Astrocyte (in vitro differentiated cells and primary cell): ENCODE measurements at regions not wholly inside any gene's neighbourhood (a gene's known extent, or its start where the extent isn't known, plus 50 kb on each side); places are given as distances from the start of the nearest gene placed in this dataset.

ENCODE experiments used
- EZH2 ChIP-seq: IDR thresholded peaks from 2 replicates; pipeline ENCODE4 v1.6.1; 2012; ENCODE audit warnings: mild to moderate bottlenecking, low read length, inconsistent platforms; ENCODE audit not compliant: insufficient read depth
- TF ChIP-seq, protein P1 (sequence below): IDR thresholded peaks from 2 replicates; pipeline ENCODE4 v1.5.1; 2011; ENCODE audit warnings: low read depth, mild to moderate bottlenecking, inconsistent platforms, low read length, moderate library complexity; ENCODE audit not compliant: insufficient read depth

DNA sequence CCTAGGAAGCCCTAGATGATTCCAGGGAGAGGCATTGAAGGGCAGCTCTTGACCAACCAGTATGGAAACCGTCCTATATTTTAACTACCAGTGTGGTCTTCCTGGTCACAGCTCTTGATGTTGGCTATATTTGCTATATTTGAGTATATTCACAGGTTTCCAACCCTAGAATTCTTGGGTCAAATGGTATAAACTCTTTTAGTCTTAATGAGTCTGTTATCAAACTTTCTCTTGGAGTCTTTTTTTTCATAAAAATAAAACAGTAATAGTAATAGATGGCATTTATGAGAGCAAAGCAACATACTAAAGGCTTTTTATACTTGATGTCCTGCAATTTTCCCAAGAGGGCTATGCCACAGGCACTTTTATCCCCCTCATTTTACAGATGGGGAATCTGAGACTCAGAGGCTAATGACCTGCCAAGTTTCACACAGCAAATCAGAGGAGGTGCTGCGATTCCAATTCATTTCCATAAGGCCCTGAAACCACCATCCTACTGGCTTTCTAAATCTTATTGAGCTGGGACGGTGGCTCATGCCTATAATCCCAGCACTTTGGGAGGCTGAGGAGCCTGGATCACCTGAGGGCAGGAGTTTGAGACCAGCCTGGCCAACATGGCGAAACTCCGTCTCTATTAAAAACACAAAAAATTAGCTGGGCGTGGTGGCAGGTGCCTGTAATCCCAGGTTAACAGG is 217.2 kb upstream of the ZNF217 start:
- no peak for TF ChIP-seq EZH2
- TF ChIP-seq, protein P1, sequence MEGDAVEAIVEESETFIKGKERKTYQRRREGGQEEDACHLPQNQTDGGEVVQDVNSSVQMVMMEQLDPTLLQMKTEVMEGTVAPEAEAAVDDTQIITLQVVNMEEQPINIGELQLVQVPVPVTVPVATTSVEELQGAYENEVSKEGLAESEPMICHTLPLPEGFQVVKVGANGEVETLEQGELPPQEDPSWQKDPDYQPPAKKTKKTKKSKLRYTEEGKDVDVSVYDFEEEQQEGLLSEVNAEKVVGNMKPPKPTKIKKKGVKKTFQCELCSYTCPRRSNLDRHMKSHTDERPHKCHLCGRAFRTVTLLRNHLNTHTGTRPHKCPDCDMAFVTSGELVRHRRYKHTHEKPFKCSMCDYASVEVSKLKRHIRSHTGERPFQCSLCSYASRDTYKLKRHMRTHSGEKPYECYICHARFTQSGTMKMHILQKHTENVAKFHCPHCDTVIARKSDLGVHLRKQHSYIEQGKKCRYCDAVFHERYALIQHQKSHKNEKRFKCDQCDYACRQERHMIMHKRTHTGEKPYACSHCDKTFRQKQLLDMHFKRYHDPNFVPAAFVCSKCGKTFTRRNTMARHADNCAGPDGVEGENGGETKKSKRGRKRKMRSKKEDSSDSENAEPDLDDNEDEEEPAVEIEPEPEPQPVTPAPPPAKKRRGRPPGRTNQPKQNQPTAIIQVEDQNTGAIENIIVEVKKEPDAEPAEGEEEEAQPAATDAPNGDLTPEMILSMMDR: no peak
